HG03095 (cell line): ENCODE measurements at regions not wholly inside any gene's neighbourhood (a gene's known extent, or its start where the extent isn't known, plus 50 kb on each side); places are given as distances from the start of the nearest gene placed in this dataset.

Experiments
- ATAC-seq: cut with Tn5 transposase; IDR thresholded peaks from one replicate; pipeline ENCODE4 v1.9.1; 2021; ENCODE audit warnings: moderate library complexity; ENCODE audit not compliant: unreplicated experiment

- ATAC-seq: no peak
Measured at GRCh38 chr4:59979061-59979460, 1221.1 kb upstream of the ADGRL3 start.

GRCh38 chr4:59983852-59984251 is 1216.3 kb upstream of the ADGRL3 start:
- no peak for ATAC-seq

GRCh38 chr4:59987289-59987688 is 1212.8 kb upstream of the ADGRL3 start:
- ATAC-seq: no peak

- ATAC-seq: no peak
Measured at GRCh38 chr4:59994118-59994517, 1206.0 kb upstream of the ADGRL3 start.

- no peak for ATAC-seq
Measured at GRCh38 chr4:60002603-60003337, 1197.4 kb upstream of the ADGRL3 start.

- no peak for ATAC-seq
Measured at GRCh38 chr4:60013464-60014184, 1186.5 kb upstream of the ADGRL3 start.

- no peak for ATAC-seq
Measured at GRCh38 chr4:60016971-60017370, 1183.2 kb upstream of the ADGRL3 start.

GRCh38 chr4:60019180-60019579 is 1180.9 kb upstream of the ADGRL3 start:
- no peak for ATAC-seq

GRCh38 chr4:60019946-60020345 is 1180.2 kb upstream of the ADGRL3 start:
- ATAC-seq: no peak

GRCh38 chr4:60020389-60020788 is 1179.7 kb upstream of the ADGRL3 start:
- ATAC-seq: no peak

GRCh38 chr4:60033826-60034225 is 1166.3 kb upstream of the ADGRL3 start:
- ATAC-seq: no peak

- no peak for ATAC-seq
Measured at GRCh38 chr4:60034361-60034760, 1165.8 kb upstream of the ADGRL3 start.

- ATAC-seq: no peak
Measured at GRCh38 chr4:60039908-60040307, 1160.2 kb upstream of the ADGRL3 start.

GRCh38 chr4:60042231-60042652 is 1157.9 kb upstream of the ADGRL3 start:
- ATAC-seq: no peak

- ATAC-seq: no peak
Measured at GRCh38 chr4:60042941-60043340, 1157.2 kb upstream of the ADGRL3 start.

GRCh38 chr4:60078984-60079383 is 1121.1 kb upstream of the ADGRL3 start:
- no peak for ATAC-seq

GRCh38 chr4:60081839-60082238 is 1118.3 kb upstream of the ADGRL3 start:
- no peak for ATAC-seq

- ATAC-seq: no peak
Measured at GRCh38 chr4:60088807-60089486, 1111.2 kb upstream of the ADGRL3 start.

GRCh38 chr4:60089546-60090273 is 1110.4 kb upstream of the ADGRL3 start:
- no peak for ATAC-seq

GRCh38 chr4:60096676-60097075 is 1103.5 kb upstream of the ADGRL3 start:
- no peak for ATAC-seq

- no peak for ATAC-seq
Measured at GRCh38 chr4:60116592-60116991, 1083.5 kb upstream of the ADGRL3 start.
